Fibroblast of peridontal ligament (primary cell): ENCODE measurements at regions not wholly inside any gene's neighbourhood (a gene's known extent, or its start where the extent isn't known, plus 50 kb on each side); places are given as distances from the start of the nearest gene placed in this dataset.

Experiments
- DNase-seq: peaks from one replicate; pipeline ENCODE4 v3.0.0-alpha.2; 2010; ENCODE audit errors: extremely low read depth

DNA sequence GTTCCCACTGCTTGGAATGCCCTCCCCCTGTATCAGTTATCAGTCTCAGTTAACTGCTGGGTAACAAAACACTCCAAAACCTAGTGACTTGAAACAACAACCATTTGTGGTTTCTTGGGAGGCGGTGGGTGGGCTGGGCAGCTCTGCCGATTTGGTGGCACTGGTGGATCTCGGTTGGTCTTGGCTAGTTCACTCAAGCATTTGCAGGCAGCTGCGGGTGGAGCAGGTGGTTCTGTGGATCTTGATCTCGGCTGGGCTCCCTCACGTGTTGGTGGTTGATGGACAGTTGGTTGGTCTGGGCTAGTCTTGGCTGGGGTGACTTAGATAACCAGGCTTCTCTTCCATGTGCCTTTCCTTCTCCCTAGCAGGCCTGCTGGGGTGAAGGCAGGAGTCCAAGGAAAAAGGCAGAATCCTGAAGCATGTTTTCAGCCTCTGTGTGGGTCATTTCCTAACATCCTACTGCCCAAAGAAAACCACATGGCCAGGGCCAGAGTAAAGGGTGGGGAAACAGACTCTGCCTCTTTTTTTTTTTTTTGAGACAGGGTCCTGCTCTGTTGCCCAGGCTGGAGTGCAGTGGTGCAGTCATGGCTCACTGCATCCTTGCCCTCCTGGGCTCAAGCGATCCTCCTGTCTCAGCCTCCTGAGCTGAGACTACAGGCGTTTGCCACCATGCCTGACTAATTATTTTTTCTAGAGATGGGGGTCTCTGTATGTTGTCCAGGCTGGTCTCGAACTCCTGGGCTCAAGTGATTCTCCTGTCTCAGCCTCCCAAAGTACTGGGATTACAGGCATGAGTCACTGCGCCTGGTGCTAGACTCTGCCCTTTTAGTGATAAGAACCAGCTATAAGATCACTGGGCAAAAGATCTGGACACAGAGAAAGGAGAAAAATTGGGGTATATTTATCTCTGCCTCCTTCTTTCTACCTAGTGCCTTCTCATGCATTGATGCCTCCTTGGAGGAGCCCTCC lies 183.7 kb downstream of the RGS3 start:
- DNase-seq = peak; percentile 46

DNA sequence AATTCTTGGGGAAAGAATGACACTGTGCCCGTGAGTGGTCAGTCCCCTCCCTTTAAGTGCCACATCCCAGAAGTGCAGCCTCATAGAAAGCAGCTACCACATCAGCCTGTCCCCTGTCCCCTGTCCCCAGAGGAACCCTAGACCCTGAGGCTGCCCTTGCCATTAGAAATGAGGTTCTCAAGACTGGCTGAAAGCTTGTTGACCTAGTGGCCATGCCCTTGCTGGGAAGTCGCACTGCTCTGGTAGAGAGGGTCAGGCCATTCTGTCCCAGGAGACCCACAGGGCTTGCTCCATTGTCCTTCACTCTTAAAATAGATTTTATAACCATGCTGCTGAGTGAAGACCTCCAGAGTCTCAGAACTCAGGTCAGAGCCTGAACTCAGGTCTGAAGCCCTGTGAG lies 184.5 kb downstream of the RGS3 start:
- no peak for DNase-seq

DNA sequence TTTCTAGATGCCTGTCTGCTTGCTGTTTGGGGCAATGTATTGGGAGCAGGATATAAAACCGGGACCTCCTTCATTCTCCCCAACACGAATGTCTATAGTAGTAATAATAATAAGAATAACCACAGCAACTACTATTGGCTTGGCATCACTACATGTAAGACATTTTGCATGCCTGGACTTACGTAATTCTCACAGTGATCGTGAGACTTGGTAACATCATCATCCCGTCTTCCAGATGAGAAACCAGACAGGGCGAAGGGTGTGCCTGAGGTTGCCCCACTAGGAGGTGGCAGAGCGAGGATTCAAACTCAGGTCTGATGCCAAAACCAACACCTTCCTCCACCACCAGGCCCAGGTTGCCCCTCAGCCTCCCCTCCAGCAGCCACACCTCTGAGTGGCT lies 185.1 kb downstream of the RGS3 start:
- DNase-seq = peak; percentile 56

GRCh38 chr9:113649054-113649453 lies 185.5 kb downstream of the RGS3 start:
- DNase-seq = peak; percentile 87

GRCh38 chr9:113649855-113650206 lies 186.3 kb downstream of the RGS3 start:
- DNase-seq = no peak

DNA sequence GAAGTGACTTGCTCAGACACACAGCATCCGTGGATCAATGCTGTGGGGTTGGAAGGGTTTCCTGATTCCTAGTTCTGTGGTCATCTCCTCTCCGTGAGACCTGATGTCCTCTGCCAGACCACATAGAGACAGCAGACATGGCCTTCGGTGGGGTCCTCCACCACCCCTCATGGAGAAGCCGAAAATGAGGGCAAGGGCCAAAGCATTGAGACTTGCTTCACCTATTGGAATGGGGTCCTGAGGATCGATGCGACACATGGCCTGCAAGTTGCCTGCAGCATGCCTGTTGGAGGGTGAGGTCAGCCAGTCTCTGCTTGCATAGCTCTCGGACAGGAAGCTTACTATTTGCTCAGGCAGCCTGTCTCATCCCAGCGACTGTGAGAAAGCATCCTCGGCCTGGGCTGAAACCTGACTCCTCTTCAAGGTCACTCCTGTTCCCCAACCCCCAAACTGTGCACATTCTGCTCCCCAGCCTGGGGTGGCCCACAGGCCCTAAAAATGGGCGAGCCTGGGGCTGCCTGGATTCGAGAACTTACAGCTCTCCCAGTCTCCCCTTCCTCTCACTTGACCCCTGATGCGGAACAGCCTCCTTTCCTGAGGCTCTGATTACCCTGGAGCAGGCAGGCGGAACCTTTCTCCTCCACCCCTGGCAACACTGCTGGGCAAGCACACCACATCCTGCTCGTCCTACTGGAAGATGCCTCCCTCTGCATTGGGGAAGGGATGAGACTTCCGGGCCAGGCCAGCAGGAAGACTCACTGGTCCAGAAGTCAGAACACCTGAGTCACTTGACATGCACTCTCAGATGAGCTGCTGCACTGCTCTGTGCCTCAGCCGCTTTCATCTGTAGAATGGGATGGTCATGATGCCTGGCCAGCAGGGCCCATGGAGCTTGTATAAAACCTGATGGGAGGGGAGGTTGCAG lies 186.9 kb downstream of the RGS3 start:
- peak; percentile 48 for DNase-seq

GRCh38 chr9:113651896-113652295 lies 188.4 kb downstream of the RGS3 start:
- no peak for DNase-seq

GRCh38 chr9:113652355-113653152 lies 189.0 kb downstream of the RGS3 start:
- no peak for DNase-seq

DNA sequence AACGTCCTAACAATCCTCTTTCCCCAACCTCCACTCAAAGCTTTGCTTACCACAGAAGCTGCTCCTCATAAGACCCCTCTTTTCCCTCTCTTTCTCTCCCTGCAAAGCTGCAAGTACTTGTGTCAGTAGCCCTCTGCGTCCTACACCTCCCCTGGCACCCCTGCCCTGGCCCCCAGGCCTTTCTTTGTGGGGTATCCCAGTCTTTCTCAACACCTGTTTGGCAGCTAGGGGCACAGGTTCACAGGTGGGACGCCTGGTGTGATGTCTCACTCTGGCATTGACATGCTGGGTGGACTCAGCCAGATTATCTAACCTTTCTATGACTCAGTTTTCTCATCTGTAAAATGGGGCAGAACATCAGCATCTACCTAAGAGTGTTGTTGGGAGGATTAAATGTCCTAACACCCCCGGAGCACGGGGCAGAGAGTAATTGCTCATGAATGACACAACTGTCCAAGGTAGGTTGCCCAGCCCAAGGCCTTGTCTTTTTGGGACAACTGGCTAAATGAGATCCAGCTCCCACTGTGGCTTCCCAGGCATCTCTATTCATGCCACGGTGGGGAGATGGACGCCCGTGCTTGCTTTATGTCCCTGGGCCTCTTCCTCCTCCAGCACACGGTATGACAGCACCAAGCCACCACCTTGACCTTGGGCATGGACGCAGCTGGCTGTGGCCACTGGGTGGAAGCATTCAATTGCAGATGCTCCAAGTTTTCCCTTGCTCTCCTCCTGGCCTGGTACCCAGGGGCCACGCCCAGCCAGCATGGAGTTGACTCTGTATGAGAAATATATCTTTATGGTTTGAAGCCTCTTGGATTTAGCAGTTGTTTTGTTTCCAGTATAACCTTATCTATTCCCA lies 190.4 kb downstream of the RGS3 start:
- DNase-seq = no peak

DNA sequence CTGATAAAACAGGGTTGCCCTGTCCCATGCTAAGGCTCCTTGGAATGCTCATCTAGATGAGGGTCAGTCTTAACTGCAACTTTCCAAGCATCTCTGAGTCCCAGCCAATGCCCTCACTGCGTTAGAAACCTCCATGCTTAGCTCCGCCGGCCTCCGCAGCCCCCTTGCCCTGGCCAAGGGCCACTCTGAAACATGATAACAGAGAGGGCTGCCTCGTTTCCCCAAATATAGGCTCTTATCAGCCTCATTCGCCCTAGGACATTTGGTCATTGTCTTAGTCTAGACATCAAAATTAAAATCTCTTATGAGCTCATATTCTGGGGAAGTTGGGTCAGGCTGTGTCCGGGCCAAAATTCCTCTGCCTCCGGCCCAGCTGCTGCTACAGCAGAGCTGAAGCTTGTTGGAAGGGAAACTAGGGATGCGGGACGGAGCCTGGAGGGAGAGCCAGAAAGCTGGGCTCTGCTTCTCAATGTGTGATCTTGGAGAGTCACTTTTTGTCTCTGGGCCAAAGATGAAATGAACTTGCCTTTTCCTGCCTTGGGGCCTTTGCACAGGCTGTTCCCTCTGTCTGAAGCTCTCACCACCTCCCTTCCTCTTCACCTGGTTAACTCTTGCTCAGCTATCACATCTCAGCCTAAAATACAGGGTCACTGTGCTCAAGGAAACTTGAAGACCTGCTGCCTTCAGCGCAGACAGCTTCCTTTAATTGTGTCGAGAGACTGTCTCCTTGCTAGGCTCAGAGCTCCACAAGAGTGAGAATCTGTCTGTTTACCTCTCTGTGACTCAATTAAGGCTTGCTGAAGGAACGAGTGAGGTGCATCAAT lies 191.3 kb downstream of the RGS3 start:
- no peak for DNase-seq

- no peak for DNase-seq
Measured at GRCh38 chr9:113656771-113657670, 193.5 kb downstream of the RGS3 start.

DNA sequence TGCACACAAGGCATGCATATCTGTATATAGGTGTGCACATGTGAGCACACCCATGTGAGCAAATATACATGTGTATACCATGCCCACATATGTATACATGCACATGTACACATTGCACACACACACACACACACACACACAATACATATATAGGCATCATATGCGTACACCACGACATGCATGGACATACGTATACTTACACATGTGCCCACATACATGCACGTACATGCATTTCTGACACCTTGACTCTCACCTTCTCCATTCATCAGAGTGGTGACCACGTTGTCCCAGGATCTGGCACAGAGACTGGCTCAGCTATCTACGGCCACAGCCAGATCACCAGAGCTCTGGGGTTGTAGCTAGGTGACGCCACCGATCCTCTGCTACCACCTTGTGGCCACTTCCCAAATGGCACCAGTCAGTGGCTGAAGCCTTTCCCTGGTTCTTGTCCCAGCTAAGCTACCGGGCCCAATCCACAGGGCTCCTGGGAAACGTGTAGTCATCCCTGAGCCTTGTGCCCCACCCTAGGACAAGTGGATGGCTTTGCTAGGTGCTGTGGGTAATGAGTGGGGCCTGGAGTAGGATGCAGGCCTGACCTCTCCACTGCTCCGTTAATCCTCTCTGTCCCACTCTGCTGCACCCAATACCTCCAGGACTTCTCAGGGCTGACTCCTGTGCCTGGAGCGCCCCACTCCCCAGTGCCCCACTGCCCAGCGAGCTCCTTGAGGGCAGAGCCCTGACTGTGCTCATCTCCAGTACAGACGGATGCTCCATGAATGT lies 194.4 kb downstream of the RGS3 start:
- DNase-seq = peak; percentile 86

GRCh38 chr9:113658545-113658895 lies 195.0 kb downstream of the RGS3 start:
- DNase-seq = no peak

DNA sequence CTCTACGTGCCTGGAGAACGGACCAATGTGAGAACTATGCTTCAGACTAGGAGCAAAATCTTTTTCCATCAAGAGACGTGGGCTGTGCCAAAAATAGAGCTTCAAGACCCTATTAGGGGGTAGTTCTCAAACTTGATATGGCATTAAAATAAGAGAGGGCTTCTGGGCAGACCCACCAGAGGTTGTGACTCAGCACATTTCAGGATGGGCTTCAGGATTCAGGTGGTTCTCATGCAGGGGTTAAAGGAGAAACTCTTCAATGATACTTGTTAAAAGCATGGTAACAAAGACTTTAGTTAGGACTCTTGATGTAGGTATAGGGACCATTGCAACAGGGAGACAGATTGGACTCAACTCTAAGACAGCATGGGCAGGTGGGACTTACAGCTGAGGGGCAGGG lies 195.5 kb downstream of the RGS3 start:
- DNase-seq = no peak

GRCh38 chr9:113659740-113660139 lies 196.2 kb downstream of the RGS3 start:
- no peak for DNase-seq

DNA sequence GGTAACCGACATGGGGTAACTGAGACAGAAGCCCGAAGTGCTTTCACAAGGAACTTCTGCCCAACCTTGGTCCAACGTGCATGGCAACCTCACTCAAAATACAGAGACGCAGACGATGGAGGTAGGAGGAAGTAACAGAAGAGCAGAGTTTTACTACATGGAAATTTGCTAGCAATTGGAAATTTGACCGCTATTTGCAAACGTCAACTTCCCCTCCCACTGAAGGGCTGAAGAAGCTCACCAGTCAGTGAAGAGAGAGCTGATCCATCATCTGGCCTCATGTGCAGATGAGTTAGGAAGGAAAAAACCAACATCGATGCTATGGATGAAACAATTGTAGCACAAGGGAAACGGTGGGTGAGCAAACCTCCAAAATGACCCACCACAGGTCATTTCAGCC lies 196.7 kb downstream of the RGS3 start:
- DNase-seq = no peak

GRCh38 chr9:113661074-113661473 lies 197.5 kb downstream of the RGS3 start:
- no peak for DNase-seq

DNA sequence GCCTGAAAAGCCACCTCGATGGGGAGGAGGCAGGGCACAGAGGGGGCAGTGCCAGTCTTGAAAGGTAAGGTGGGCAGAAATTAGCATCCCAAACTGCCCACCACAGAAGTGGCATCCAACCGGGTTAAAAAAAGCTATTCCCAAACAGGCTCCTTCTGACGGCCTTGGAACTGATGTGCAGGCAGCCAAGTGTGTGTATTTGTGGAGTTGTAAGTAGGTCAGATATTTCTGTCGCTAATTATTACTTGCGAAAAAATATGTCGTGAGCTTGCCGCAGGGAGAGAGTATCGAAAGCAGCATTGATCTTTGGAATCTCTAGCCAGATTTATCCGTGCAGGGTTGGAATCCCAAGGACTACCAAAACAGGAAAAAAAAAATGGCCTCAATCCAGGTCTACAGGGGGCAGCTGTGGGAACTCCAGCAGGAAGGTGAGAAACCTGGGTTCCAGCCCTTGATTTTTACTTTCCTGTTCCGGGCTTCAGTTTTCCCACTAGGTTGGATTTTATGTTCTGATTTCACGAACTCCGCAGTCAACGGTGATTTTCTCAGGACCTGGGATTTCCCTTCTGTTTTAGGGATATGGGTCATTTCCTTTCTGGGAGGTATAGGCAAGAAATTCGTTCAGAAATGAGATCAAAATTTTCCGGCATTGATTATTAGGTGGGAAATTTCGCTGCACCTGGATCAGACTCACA lies 200.8 kb downstream of the RGS3 start:
- no peak for DNase-seq
